Hippocampal formation (tissue), 2 donors: ENCODE measurements at regions not wholly inside any gene's neighbourhood (a gene's known extent, or its start where the extent isn't known, plus 50 kb on each side); places are given as distances from the start of the nearest gene placed in this dataset.
"Not testable (repeated sequence)": the region's sequence is repeated elsewhere in the genome, so short reads cannot be mapped to it uniquely, and the experiment has no call there.

Experiments
- DNase-seq, 2 donors: peaks; one replicate each; lab custom pipeline; 2025; lab: John Stamatoyannopoulos, UW

- DNase-seq, result no peak
These were observed 58.7 kb upstream of the SULF2 start for GRCh38 chr20:47843886-47844567.

DNA sequence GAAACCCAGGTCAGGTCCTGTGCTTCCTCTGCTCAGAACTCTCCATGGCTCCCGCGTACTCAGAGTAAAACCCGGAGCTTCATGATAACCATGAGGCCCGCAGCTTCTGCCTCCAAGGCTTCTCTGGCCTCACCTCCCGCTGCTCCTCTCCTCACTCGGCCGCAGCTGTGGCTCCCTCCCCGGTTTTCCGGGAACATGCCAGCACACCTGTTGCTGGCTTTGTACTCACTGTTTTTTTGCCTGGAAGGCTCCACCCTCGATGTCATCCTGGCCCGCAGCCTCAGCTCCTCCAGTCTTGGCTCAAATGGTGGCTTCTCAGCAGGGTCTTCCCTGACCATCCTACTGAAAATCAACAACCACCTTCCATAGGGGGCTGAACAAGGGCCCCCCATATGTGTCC is 57.7 kb upstream of the SULF2 start:
- DNase-seq, result not testable (repeated sequence)

DNA sequence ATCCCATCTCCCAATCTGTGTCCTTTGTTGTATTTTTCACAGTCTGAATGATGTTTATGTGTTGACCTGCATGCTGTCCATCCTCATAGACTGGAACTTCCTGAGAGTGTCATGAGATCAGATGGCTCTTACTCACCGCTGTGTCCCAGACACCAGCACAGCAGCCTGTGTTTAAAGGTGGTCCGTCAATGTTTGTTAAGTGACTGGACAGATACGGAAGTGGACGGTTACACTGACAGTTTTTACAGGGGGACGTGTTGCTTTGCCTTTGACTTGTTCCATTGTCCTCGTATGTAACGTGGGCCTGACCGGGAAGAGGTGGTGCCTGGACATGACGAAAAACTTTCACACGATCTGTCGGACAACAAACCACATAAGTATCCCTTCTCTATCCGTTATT is 56.7 kb upstream of the SULF2 start:
- DNase-seq, result not testable (repeated sequence)

- not testable (repeated sequence) for DNase-seq
These were observed 51.1 kb upstream of the SULF2 start for GRCh38 chr20:47836256-47836817.
